ENCODE measurements at regions not wholly inside any gene's neighbourhood (a gene's known extent, or its start where the extent isn't known, plus 50 kb on each side); places are given as distances from the start of the nearest gene placed in this dataset.

DNA sequence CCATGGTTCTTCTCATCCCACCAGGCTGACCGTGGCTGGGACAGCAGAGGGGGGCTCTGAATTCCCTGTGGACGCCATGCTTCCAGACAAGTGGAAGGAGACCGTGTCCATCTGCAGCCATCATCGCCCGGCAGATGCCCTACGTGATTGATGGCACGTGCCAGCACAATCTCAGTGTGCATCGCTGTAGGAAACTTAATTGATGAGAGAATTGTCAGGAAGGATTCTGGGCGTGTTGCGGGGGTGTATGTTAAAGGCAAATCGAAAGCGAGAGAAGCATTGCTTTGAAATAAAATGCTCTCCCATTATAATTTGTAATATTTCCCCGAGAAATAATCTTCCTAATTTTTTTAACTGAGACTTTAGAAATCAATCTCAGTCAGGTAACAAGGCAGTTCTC, 185.5 kb upstream of the CDH4 start:
- TF ChIP-seq, protein P1, sequence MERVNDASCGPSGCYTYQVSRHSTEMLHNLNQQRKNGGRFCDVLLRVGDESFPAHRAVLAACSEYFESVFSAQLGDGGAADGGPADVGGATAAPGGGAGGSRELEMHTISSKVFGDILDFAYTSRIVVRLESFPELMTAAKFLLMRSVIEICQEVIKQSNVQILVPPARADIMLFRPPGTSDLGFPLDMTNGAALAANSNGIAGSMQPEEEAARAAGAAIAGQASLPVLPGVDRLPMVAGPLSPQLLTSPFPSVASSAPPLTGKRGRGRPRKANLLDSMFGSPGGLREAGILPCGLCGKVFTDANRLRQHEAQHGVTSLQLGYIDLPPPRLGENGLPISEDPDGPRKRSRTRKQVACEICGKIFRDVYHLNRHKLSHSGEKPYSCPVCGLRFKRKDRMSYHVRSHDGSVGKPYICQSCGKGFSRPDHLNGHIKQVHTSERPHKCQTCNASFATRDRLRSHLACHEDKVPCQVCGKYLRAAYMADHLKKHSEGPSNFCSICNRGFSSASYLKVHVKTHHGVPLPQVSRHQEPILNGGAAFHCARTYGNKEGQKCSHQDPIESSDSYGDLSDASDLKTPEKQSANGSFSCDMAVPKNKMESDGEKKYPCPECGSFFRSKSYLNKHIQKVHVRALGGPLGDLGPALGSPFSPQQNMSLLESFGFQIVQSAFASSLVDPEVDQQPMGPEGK (CRISPR knock-in tag; IDR thresholded peaks at IDR 0.05; ENCODE audit: borderline replicate concordance), result no peak
- TF ChIP-seq RARB (CRISPR knock-in tag; IDR thresholded peaks at IDR 0.05), result no peak
- TF ChIP-seq ISL1 (CRISPR knock-in tag; IDR thresholded peaks at IDR 0.05), result no peak
- TF ChIP-seq TCF4 (CRISPR knock-in tag; IDR thresholded peaks at IDR 0.05; ENCODE audit: borderline replicate concordance), result no peak
- TF ChIP-seq BACH2 (CRISPR knock-in tag; IDR thresholded peaks at IDR 0.05; ENCODE audit: borderline replicate concordance), result no peak
- TF ChIP-seq, protein P2, sequence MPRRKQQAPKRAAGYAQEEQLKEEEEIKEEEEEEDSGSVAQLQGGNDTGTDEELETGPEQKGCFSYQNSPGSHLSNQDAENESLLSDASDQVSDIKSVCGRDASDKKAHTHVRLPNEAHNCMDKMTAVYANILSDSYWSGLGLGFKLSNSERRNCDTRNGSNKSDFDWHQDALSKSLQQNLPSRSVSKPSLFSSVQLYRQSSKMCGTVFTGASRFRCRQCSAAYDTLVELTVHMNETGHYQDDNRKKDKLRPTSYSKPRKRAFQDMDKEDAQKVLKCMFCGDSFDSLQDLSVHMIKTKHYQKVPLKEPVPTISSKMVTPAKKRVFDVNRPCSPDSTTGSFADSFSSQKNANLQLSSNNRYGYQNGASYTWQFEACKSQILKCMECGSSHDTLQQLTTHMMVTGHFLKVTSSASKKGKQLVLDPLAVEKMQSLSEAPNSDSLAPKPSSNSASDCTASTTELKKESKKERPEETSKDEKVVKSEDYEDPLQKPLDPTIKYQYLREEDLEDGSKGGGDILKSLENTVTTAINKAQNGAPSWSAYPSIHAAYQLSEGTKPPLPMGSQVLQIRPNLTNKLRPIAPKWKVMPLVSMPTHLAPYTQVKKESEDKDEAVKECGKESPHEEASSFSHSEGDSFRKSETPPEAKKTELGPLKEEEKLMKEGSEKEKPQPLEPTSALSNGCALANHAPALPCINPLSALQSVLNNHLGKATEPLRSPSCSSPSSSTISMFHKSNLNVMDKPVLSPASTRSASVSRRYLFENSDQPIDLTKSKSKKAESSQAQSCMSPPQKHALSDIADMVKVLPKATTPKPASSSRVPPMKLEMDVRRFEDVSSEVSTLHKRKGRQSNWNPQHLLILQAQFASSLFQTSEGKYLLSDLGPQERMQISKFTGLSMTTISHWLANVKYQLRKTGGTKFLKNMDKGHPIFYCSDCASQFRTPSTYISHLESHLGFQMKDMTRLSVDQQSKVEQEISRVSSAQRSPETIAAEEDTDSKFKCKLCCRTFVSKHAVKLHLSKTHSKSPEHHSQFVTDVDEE (CRISPR knock-in tag; IDR thresholded peaks at IDR 0.05), result no peak
- TF ChIP-seq ZFP3 (CRISPR knock-in tag; IDR thresholded peaks at IDR 0.05), result no peak
